D721Med (cell line): ENCODE measurements at regions not wholly inside any gene's neighbourhood (a gene's known extent, or its start where the extent isn't known, plus 50 kb on each side); places are given as distances from the start of the nearest gene placed in this dataset.
"Not testable (repeated sequence)": the region's sequence is repeated elsewhere in the genome, so short reads cannot be mapped to it uniquely, and the experiment has no call there.

Experiments
- DNase-seq: peaks from one replicate; pipeline ENCODE4 v3.0.0; 2011; ENCODE audit warnings: low spot score; ENCODE audit not compliant: insufficient read length
- FAIRE-seq: peaks from 2 replicates; lab custom pipeline; 2011; peaks lifted over from hg19 to GRCh38; lab: Jason Lieb, UNC
- CTCF ChIP-seq: IDR thresholded peaks from 2 replicates; pipeline ENCODE4 v1.5.1; 2012; ENCODE audit warnings: mild to moderate bottlenecking, control low read depth; ENCODE audit not compliant: insufficient read depth; ENCODE audit errors: missing control alignments

DNA sequence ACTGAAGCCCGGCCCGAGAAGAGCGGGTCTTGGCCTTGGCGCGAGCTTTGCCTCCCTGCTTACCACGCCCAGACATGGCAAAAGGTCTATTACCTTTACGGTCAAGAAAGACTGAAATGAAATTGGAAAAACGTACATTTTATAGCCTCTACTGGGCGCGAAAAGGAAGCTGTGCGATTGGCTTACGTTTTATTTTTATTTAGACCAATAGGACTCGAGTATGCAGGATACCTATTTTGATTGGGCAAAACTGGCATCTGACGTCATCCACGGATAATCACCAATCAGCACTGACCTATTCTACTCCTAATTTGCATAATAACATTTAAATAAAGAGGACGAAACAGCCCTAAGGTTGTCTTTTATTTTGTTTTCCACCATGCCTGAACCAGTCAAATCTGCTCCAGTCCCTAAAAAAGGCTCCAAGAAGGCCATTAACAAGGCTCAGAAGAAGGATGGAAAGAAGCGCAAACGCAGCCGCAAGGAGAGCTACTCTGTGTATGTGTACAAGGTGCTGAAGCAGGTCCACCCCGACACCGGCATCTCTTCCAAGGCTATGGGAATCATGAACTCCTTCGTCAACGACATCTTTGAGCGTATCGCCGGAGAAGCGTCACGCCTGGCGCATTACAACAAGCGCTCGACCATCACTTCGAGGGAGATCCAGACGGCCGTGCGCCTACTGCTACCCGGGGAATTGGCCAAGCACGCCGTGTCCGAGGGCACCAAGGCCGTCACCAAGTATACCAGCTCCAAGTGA, 97.4 kb downstream of the OR2B2 start:
- TF ChIP-seq CTCF, result no peak
- FAIRE-seq (no peak), DNase-seq (no peak)

GRCh38 chr6:27814415-27814664, 97.9 kb downstream of the OR2B2 start:
- DNase-seq, FAIRE-seq: not testable (repeated sequence)

DNA sequence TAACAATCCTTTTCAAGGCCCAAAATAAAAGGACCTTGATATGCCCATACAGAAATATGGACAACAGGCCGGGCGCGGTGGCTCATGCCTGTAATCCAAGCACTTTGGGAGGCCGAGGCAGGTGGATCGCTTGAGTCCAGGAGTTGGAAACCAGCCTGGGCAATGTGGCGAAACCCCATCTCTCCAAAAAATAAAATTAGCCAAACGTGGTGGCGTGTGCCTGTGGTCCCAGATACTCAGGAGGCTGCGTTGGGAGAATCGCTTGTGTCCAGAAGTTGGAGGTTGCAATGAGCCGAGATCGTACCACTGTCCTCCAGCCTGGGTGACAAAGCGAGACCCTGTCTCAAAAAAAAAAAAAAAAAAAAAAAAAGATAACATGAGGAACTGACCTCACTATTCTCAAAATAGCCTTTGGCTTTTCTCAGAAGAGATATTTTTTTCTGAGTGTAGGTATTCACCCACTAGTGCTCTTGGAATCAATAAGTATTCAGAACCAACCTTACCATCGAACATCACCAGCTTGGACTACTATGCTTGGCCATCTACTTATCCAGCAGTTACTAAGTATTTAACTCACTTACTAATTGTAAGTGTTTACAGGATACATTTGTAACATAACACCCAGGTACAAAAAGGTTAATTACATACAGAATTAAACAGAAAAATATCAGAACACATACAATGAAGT, 99.2 kb downstream of the OR2B2 start:
- no peak for TF ChIP-seq CTCF
- DNase-seq (no peak), FAIRE-seq (no peak)

DNA sequence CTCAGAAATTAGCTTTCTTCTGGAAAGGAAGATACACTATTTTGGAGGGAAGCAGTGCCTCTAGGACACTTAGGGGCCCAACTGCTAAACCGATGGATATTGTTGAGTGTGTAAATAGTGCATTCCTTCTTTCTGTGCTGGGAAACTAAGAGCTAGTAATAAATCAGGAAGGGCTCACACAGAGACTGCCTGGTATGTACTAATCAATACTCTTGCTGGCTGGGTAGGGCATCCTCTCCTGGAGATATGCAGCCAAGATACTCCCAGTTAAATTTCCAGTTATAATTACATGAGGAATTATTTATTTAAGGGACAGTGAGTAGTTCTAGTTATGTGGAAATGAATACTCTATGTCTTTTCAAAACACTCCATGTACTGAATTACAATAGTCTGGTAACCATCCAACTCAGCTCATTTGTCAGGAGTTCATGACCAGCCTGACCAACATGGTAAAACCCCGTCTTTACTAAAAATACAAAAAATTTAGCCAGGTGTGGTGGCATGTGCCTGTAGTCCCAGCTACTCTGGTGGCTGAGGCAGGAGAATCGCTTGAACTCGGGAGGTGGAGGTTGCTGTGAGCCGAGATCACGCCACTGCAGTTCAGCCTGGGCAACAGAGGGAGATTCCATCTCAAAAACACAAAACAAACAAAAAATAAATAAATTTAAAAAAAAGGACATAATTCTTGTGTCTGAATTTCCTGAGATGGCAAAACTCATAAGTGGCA, 100.0 kb downstream of the OR2B2 start:
- FAIRE-seq (no peak), DNase-seq (no peak)
- TF ChIP-seq CTCF, result no peak

GRCh38 chr6:27811451-27811772, 100.8 kb downstream of the OR2B2 start:
- FAIRE-seq (no peak), DNase-seq (no peak)
- TF ChIP-seq CTCF, result no peak

- no peak for DNase-seq
- FAIRE-seq, result no peak
- TF ChIP-seq CTCF, result no peak
Observed at GRCh38 chr6:27810768-27811450, 101.3 kb downstream of the OR2B2 start.

DNA sequence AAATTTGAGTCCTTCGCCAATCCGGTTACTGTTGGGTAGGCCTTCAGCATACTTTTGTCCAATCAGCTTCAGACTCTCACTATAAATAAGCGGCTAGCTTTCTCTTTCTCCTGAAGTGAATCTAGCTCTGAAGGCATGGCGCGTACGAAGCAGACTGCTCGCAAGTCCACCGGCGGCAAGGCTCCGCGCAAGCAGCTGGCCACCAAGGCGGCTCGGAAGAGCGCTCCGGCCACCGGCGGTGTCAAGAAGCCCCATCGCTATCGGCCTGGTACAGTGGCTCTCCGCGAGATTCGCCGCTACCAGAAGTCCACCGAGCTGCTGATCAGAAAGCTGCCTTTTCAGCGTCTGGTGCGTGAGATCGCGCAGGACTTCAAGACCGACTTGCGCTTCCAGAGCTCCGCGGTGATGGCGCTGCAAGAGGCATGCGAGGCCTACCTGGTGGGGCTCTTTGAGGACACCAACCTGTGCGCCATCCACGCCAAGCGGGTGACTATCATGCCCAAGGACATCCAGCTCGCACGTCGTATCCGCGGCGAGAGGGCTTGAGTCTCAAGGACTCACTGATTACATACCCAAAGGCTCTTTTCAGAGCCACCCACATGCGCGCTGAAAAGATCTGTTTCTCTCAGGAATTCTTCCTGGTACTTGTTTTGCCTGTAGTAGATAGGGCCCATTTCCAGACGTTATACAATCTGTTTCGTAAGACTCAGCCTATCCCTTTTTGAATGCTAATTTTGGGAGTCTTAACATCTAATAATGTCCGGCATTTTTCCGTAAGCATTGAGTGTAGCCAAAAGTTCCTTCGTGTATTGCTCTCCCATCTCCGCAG, 102.0 kb downstream of the OR2B2 start:
- no peak for FAIRE-seq
- peak; percentile 72 for DNase-seq
- TF ChIP-seq CTCF, result no peak
